GM23248 (cell line): ENCODE measurements at regions not wholly inside any gene's neighbourhood (a gene's known extent, or its start where the extent isn't known, plus 50 kb on each side); places are given as distances from the start of the nearest gene placed in this dataset.

Experiments
- EZH2 ChIP-seq: fragments of 200-600 bp; sonication (generic); IDR thresholded peaks from 2 replicates; pipeline ENCODE4 v1.6.1; 2018; ENCODE audit warnings: antibody characterized with exemption, mild to moderate bottlenecking; ENCODE audit not compliant: insufficient read depth, poor library complexity, severe bottlenecking
- EZH2phosphoT487 ChIP-seq: fragments of 200-600 bp; sonication (generic); IDR thresholded peaks from 2 replicates; pipeline ENCODE4 v1.6.1; 2018; ENCODE audit warnings: antibody characterized with exemption, moderate library complexity, mild to moderate bottlenecking, low read depth; ENCODE audit not compliant: insufficient read depth

DNA sequence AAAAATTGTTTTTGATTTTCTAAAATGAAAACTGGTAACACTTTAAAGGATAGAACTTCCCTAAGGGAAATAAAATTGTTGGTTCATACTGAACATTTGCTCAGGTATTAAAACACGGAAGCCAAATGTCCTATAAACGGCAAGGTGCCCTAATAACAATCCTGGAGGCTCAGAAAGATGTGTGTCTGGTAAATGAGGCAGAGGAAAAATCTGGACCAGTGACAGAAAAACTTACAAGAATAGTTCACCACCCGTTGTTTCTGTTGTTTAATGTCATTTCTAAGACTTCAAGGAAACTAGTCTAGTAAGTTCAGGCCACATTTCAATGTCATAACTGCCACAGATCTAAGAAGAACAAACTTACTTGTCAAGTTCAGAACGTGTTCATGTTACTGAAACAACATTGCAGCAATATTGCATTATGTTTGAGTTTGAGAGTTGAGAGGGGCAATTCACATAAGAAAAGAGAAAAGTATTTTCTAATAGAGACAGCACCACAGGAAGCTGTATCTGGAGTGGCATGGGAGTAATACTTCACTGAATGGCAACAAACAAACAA is 476.6 kb downstream of the GRXCR1 start:
- no peak for TF ChIP-seq EZH2phosphoT487
- TF ChIP-seq EZH2, result no peak
